ENCODE measurements at regions not wholly inside any gene's neighbourhood (a gene's known extent, or its start where the extent isn't known, plus 50 kb on each side); places are given as distances from the start of the nearest gene placed in this dataset.
"Not testable (repeated sequence)": the region's sequence is repeated elsewhere in the genome, so short reads cannot be mapped to it uniquely, and the experiment has no call there.

DNA sequence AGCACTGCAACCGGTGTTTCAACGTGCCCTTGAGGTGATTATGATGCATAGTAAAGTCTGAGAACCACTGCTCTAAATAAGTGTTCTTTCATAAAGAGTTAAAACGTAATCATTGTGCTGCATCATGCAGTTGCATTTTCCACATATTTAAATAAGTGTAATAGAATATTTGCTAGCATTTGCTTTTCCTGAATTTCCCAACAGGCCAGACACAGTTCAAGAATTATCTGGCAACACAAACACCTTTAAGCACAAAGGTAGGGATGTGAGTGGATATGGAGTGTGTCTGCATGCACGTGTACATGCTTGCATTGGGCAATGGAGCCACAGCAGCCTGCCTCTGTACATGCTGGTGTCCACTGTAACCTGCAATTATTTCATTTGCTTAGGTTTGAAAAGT is 193.6 kb upstream of the PIK3R1 start:
- CTCF ChIA-PET (ENCODE audit: partially characterized antibody) = no interaction called here
- H3K4me1 ChIP-seq (ENCODE audit: insufficient read depth, low read length) = no peaks in the 10 kb centered on the region
- H3K27ac Mint-ChIP-seq = no peak overlapping the region
- POLR2A ChIA-PET (ENCODE audit: partially characterized antibody) = no interaction called here
- no peaks in the 10 kb centered on the region for H3K9me3 ChIP-seq (ENCODE audit: control insufficient read depth in 1 of 2, low read length in 2 of 2)
- H3K36me3 Mint-ChIP-seq = no peaks in the 10 kb centered on the region
- H3K4me1 Mint-ChIP-seq = peaks cover 0 to 3% (median 0%) of the 10 kb centered on the region in 4 donors
- DNase-seq = no peak
- no peak overlapping the region for H3K4me3 ChIP-seq (ENCODE audit: low read length in 2 of 2)
- no peak overlapping the region for H3K27ac ChIP-seq (ENCODE audit: low read depth, low read length)
- intact Hi-C loops (cut with micrococcal nuclease) = no loop called here
- peaks cover 0 to 2% of the 10 kb centered on the region in 2 donors for H3K27me3 Mint-ChIP-seq
- peaks cover 0 to 2% (median 0%) of the 10 kb centered on the region in 8 donors for H3K9me3 Mint-ChIP-seq
- no peaks in the 10 kb centered on the region for H3K27me3 ChIP-seq (ENCODE audit: insufficient read depth, low read length)
- no peak overlapping the region for H3K4me3 Mint-ChIP-seq
- H3K36me3 ChIP-seq (ENCODE audit: insufficient read depth, low read length) = no peaks in the 10 kb centered on the region

DNA sequence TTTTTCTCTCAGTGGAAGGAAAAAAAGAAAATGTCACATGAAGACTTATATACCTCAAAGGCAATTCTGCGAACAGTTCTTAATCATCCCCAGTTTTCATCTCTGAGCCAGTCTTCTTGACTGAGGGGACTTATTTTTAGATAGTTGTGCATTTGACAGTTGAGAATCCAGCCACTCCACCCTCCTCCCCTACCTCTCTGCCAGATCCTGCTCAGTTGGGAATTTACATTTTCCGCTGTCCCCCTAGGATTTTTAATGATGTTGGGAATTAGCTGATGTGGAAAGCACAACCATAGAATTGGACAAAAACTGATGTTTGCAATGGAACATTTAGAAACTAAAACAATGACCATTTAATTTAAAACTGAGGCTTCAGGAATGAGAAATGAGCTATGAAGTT is 194.3 kb upstream of the PIK3R1 start:
- H3K27me3 Mint-ChIP-seq = peaks cover 0 to 2% of the 10 kb centered on the region in 2 donors
- no peaks in the 10 kb centered on the region for H3K27me3 ChIP-seq (ENCODE audit: insufficient read depth, low read length)
- no peaks in the 10 kb centered on the region for H3K36me3 ChIP-seq (ENCODE audit: insufficient read depth, low read length)
- peaks cover 0 to 3% (median 0%) of the 10 kb centered on the region in 4 donors for H3K4me1 Mint-ChIP-seq
- no peak overlapping the region for H3K4me3 Mint-ChIP-seq
- intact Hi-C loops (cut with micrococcal nuclease) = no loop called here
- no peak overlapping the region for H3K27ac ChIP-seq (ENCODE audit: low read depth, low read length)
- ChIA-PET POLR2A (ENCODE audit: partially characterized antibody) (no interaction called here), CTCF (ENCODE audit: partially characterized antibody) (no interaction called here)
- no peaks in the 10 kb centered on the region for H3K36me3 Mint-ChIP-seq
- H3K27ac Mint-ChIP-seq = peak overlapping the region in 2 of 7 donors; percentile 20 to 63
- no peaks in the 10 kb centered on the region for H3K4me1 ChIP-seq (ENCODE audit: insufficient read depth, low read length)
- no peak overlapping the region for H3K4me3 ChIP-seq (ENCODE audit: low read length in 2 of 2)
- DNase-seq = no peak
- peaks cover 0 to 2% (median 0%) of the 10 kb centered on the region in 8 donors for H3K9me3 Mint-ChIP-seq
- H3K9me3 ChIP-seq (ENCODE audit: control insufficient read depth in 1 of 2, low read length in 2 of 2) = no peaks in the 10 kb centered on the region

DNA sequence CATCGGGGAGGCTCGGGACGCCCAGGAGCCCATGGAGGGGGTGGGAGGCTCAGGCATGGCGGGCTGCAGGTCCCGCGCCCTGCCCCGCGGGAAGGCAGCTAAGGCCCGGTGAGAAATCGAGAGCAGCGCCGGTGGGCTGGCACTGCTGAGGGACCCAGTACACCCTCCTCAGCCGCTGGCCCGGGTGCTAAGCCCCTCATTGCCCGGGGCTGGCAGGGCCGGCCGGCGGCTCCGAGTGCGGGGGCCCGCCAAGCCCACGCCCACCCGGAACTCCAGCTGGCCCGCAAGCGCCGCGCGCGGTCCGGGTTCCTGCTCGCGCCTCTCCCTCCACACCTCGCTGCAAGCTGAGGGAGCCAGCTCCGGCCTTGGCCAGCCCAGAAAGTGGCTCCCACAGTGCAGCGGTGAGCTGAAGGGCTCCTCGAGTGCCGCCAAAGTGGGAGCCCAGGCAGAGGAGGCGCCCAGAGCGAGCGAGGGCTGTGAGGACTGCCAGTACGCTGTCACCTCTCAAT is 195.0 kb upstream of the PIK3R1 start:
- CTCF ChIA-PET (ENCODE audit: partially characterized antibody); H3K9me3 Mint-ChIP-seq; H3K36me3 Mint-ChIP-seq; DNase-seq; H3K27me3 Mint-ChIP-seq; H3K27me3 ChIP-seq (ENCODE audit: insufficient read depth, low read length); H3K27ac ChIP-seq (ENCODE audit: low read depth, low read length); H3K4me1 Mint-ChIP-seq; H3K4me1 ChIP-seq (ENCODE audit: insufficient read depth, low read length); H3K36me3 ChIP-seq (ENCODE audit: insufficient read depth, low read length); H3K9me3 ChIP-seq (ENCODE audit: control insufficient read depth in 1 of 2, low read length in 2 of 2); H3K27ac Mint-ChIP-seq; POLR2A ChIA-PET (ENCODE audit: partially characterized antibody); H3K4me3 ChIP-seq (ENCODE audit: low read length in 2 of 2); H3K4me3 Mint-ChIP-seq; intact Hi-C loops (cut with micrococcal nuclease): not testable (repeated sequence)

DNA sequence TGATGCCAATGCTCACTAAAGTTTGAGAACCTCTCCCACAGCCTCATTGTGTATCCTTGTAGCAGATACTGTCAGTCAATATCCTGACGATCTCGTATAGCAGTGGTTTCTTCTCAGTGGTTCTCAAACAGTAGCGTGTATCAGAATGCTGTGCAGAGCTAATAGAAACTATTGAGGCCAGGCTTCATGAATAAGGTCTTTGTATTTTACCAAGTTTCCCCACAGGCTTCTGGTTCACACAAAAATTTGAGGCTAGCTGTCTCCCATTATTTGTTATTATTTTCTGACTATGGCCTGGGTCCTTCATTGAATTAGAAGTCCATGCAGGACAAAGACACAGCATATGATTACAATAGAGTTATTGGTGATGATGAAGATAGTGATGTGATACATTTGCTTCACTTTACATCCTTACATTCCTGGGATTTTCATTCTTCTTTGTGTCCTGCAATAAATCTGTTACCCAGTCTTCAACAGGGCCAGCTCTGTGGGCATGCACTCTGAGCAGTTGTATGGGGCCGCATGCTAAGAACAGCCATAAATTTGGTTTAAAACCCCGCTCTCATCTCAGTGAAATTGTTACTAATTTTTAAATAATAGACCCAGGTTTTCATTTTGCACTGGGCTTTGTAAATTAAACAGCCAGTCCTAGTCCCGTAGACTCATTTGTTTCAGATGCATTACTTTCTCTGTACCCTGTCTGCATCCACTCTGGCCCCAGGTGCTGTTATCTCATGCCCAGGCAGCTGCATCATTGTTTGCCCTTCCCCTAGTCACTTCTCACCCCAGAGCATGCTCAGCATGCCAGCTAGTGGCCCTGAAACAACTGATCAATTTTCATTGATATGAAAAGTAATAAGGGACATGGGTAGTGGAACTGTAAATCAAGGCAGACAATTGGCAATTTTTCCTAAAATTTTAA is 199.9 kb upstream of the PIK3R1 start:
- peaks cover 0 to 4% (median 3%) of the 10 kb centered on the region in 4 donors for H3K4me1 Mint-ChIP-seq
- H3K27ac Mint-ChIP-seq = no peak overlapping the region
- H3K36me3 ChIP-seq (ENCODE audit: insufficient read depth, low read length) = no peaks in the 10 kb centered on the region
- H3K4me3 Mint-ChIP-seq = no peak overlapping the region
- H3K4me3 ChIP-seq (ENCODE audit: low read length in 2 of 2) = no peak overlapping the region
- DNase-seq = no peak
- no peaks in the 10 kb centered on the region for H3K27me3 ChIP-seq (ENCODE audit: insufficient read depth, low read length)
- no peaks in the 10 kb centered on the region for H3K9me3 ChIP-seq (ENCODE audit: control insufficient read depth in 1 of 2, low read length in 2 of 2)
- no peaks in the 10 kb centered on the region for H3K4me1 ChIP-seq (ENCODE audit: insufficient read depth, low read length)
- POLR2A ChIA-PET (ENCODE audit: partially characterized antibody) = interaction anchor here (0.7 kb wide), 1 partner anchor 103 kb away, joined by 3 read pairs; no protein-coding TSS in a partner anchor
- intact Hi-C loops (cut with micrococcal nuclease) = no loop called here
- H3K36me3 Mint-ChIP-seq = no peaks in the 10 kb centered on the region
- no peak overlapping the region for H3K27ac ChIP-seq (ENCODE audit: low read depth, low read length)
- H3K27me3 Mint-ChIP-seq = peaks cover 2 to 5% of the 10 kb centered on the region in 2 donors
- CTCF ChIA-PET (ENCODE audit: partially characterized antibody) = no interaction called here
- peaks cover 0 to 2% (median 0%) of the 10 kb centered on the region in 8 donors for H3K9me3 Mint-ChIP-seq

DNA sequence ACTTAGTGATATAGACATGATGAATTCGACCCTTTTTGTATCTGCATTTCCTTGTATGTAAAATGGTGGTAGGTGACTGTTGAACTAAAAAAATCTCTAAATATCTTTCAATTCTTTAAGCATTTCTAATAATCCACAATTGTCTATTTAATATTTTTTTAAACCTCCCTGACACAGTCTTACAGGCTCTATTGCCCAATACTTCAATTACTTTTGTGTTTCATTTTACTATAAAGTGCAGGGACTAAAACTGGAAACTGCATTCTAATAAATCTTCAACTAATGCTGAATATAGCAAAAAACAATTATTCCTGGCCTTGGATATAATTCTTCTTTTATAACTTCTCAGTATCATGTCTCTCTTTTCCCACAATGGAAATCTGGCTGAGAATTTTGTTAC is 202.7 kb upstream of the PIK3R1 start:
- Histone ChIP-seq H3K9me3 (ENCODE audit: control insufficient read depth in 1 of 2, low read length in 2 of 2) (no peaks in the 10 kb centered on the region), H3K36me3 (ENCODE audit: insufficient read depth, low read length) (no peaks in the 10 kb centered on the region), H3K27ac (ENCODE audit: low read depth, low read length) (no peak overlapping the region), H3K27me3 (ENCODE audit: insufficient read depth, low read length) (no peaks in the 10 kb centered on the region), H3K4me3 (ENCODE audit: low read length in 2 of 2) (no peak overlapping the region), H3K4me1 (ENCODE audit: insufficient read depth, low read length) (no peaks in the 10 kb centered on the region)
- H3K4me1 Mint-ChIP-seq = peaks cover 0 to 4% (median 2%) of the 10 kb centered on the region in 4 donors
- no peak for DNase-seq
- no peaks in the 10 kb centered on the region for H3K36me3 Mint-ChIP-seq
- no peak overlapping the region for H3K27ac Mint-ChIP-seq
- POLR2A ChIA-PET (ENCODE audit: partially characterized antibody) = no interaction called here
- CTCF ChIA-PET (ENCODE audit: partially characterized antibody) = no interaction called here
- H3K27me3 Mint-ChIP-seq = peaks cover 2 to 3% of the 10 kb centered on the region in 2 donors
- H3K4me3 Mint-ChIP-seq = no peak overlapping the region
- H3K9me3 Mint-ChIP-seq = peaks cover 0 to 5% (median 0%) of the 10 kb centered on the region in 8 donors
- intact Hi-C loops (cut with micrococcal nuclease) = no loop called here

DNA sequence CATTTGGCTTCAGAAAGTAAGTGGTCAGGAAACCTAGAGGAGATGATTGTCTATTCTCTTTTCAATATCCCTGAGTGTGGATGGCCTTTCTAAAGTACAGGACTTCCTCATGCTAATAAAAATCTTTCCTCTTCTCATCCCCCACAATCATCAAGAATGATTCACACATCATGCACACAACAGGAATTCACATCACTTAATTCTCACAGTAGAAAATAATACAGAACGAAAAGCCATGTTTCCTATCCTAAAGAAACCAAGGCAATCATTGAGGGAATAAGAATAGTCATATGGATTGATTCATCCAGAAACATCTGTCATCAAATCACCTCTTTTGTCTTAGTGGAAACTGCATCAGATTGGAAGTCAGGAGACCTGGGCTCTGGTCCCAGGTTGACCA is 203.1 kb upstream of the PIK3R1 start:
- H3K4me3 Mint-ChIP-seq = no peak overlapping the region
- H3K9me3 ChIP-seq (ENCODE audit: control insufficient read depth in 1 of 2, low read length in 2 of 2) = no peaks in the 10 kb centered on the region
- peaks cover 0 to 5% (median 0%) of the 10 kb centered on the region in 8 donors for H3K9me3 Mint-ChIP-seq
- ChIA-PET POLR2A (ENCODE audit: partially characterized antibody) (no interaction called here), CTCF (ENCODE audit: partially characterized antibody) (no interaction called here)
- no peak for DNase-seq
- intact Hi-C loops (cut with micrococcal nuclease) = no loop called here
- H3K4me1 Mint-ChIP-seq = peaks cover 0 to 4% (median 2%) of the 10 kb centered on the region in 4 donors
- no peaks in the 10 kb centered on the region for H3K27me3 ChIP-seq (ENCODE audit: insufficient read depth, low read length)
- no peak overlapping the region for H3K27ac ChIP-seq (ENCODE audit: low read depth, low read length)
- H3K27me3 Mint-ChIP-seq = peaks cover 2 to 3% of the 10 kb centered on the region in 2 donors
- H3K36me3 Mint-ChIP-seq = no peaks in the 10 kb centered on the region
- no peak overlapping the region for H3K27ac Mint-ChIP-seq
- no peak overlapping the region for H3K4me3 ChIP-seq (ENCODE audit: low read length in 2 of 2)
- no peaks in the 10 kb centered on the region for H3K36me3 ChIP-seq (ENCODE audit: insufficient read depth, low read length)
- no peaks in the 10 kb centered on the region for H3K4me1 ChIP-seq (ENCODE audit: insufficient read depth, low read length)

DNA sequence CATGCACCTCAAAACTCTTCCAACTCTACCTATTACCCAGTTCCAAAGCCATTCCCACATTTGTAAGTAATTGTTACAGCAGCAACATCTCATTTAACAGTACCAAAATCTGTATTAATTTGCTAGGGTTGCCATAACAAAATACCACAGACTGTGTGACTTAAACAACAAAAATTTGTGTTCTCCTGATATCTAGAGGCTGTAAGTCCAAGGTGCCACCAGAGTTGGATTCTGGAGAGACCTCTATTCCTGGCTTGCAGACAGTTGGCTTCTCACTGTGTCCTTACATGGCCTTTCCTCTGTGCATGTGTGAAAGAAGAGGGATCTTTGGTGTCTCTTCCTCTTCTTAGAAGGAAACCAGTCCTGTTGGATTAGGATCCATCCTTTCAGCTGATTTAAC is 203.8 kb upstream of the PIK3R1 start:
- H3K36me3 Mint-ChIP-seq = no peaks in the 10 kb centered on the region
- CTCF ChIA-PET (ENCODE audit: partially characterized antibody) = no interaction called here
- intact Hi-C loops (cut with micrococcal nuclease) = no loop called here

More for the DNA sequence above, 203.8 kb upstream of the PIK3R1 start:
- H3K4me3 Mint-ChIP-seq = no peak overlapping the region
- no peaks in the 10 kb centered on the region for H3K9me3 ChIP-seq (ENCODE audit: control insufficient read depth in 1 of 2, low read length in 2 of 2)
- H3K27me3 ChIP-seq (ENCODE audit: insufficient read depth, low read length) = no peaks in the 10 kb centered on the region
- no peaks in the 10 kb centered on the region for H3K36me3 ChIP-seq (ENCODE audit: insufficient read depth, low read length)
- no peak overlapping the region for H3K4me3 ChIP-seq (ENCODE audit: low read length in 2 of 2)
- H3K27ac ChIP-seq (ENCODE audit: low read depth, low read length) = no peak overlapping the region
- POLR2A ChIA-PET (ENCODE audit: partially characterized antibody) = no interaction called here
- no peak for DNase-seq
- peaks cover 0 to 4% (median 2%) of the 10 kb centered on the region in 4 donors for H3K4me1 Mint-ChIP-seq
- no peaks in the 10 kb centered on the region for H3K4me1 ChIP-seq (ENCODE audit: insufficient read depth, low read length)
- peaks cover 2 to 3% of the 10 kb centered on the region in 2 donors for H3K27me3 Mint-ChIP-seq
- no peak overlapping the region for H3K27ac Mint-ChIP-seq
- peaks cover 0 to 5% (median 0%) of the 10 kb centered on the region in 8 donors for H3K9me3 Mint-ChIP-seq
